HepG2 (cell line): ENCODE measurements at regions not wholly inside any gene's neighbourhood (a gene's known extent, or its start where the extent isn't known, plus 50 kb on each side); places are given as distances from the start of the nearest gene placed in this dataset.

Source experiments
- ATAC-seq: fragments of 200-7000 bp; cut with Tn5 transposase; 3 replicates; pipeline ENCODE4 v1.9.1; 2020; ENCODE audit warnings: mild to moderate bottlenecking, moderate library complexity
- BruUV-seq: library from RNA; stranded (reverse); fragments of 400-500 nt; replicated peaks from 2 replicates; lab custom pipeline; 2021; lab: Mats Ljungman, UMichigan
- CTCF ChIA-PET: fragments of 300-600 bp; formaldehyde crosslinking; extraction: SDS; loops from one replicate; lab custom pipeline; 2021; ENCODE audit warnings: low total read pairs, inconsistent platforms, low intra/inter-chr PET ratio; lab: Yijun Ruan, JAX
- POLR2A ChIA-PET: fragments of 350-600 bp; sonication (Branson Sonifier 250); formaldehyde crosslinking; loops from one replicate; lab custom pipeline; 2020; ENCODE audit warnings: antibody characterized with exemption, inconsistent platforms; lab: Yijun Ruan, JAX
- DNase-seq: peaks from one replicate; pipeline ENCODE4 v3.0.0-alpha.2; 2015; ENCODE audit warnings: low spot score
- FAIRE-seq: peaks from 3 replicates; lab custom pipeline; 2011; peaks lifted over from hg19 to GRCh38; lab: Jason Lieb, UNC
- H2AFZ ChIP-seq: one replicate; pipeline ENCODE4 v1.6.1; 2011; ENCODE audit warnings: low read length, inconsistent platforms
- H3K27ac ChIP-seq: fragments of 300-600 bp; 3 replicates; pipeline ENCODE4 v1.8.0; 2011; ENCODE audit warnings: mixed run types, mild to moderate bottlenecking, mixed read lengths, low read length, inconsistent platforms; ENCODE audit not compliant: insufficient read depth; ENCODE audit errors: extremely low read length
- H3K27me3 ChIP-seq, 2 experiments: fragments of 200-600 bp in 1 of 2; 2 replicates in 1 of 2; 3 replicates in 1 of 2; pipeline versions ENCODE4 v1.6.0 to v1.8.0; 2011; ENCODE audit warnings: low read length in 2 of 2, mild to moderate bottlenecking in 2 of 2, moderate library complexity in 2 of 2, inconsistent platforms in 1 of 2; ENCODE audit not compliant: insufficient read depth in 2 of 2, control insufficient read depth in 1 of 2
- H3K36me3 ChIP-seq, 2 experiments: fragments of 200-600 bp in 1 of 2; replicated peaks in 1 of 2; 2 replicates in 1 of 2; 3 replicates in 1 of 2; pipeline versions ENCODE4 v1.5.1 to v1.8.0; 2011; ENCODE audit warnings: low read length in 2 of 2, inconsistent platforms in 1 of 2; ENCODE audit not compliant: insufficient read depth in 2 of 2, control insufficient read depth in 1 of 2
- H3K4me1 ChIP-seq: 2 replicates; pipeline ENCODE4 v1.5.1; 2012; ENCODE audit warnings: low read length, inconsistent platforms; ENCODE audit not compliant: insufficient read depth
- H3K4me2 ChIP-seq: 2 replicates; pipeline ENCODE4 v1.6.0; 2011; ENCODE audit warnings: low read depth, low read length, inconsistent platforms
- H3K4me3 ChIP-seq, 3 experiments: fragments of 200-600 bp in 1 of 3; sonication (generic), shearing (Covaris generic) in 1 of 3; replicated peaks in 1 of 3; 2 replicates each; pipeline ENCODE4 v1.5.1; 2011 to 2016; ENCODE audit warnings: low read length in 3 of 3, inconsistent platforms in 2 of 3, low read depth in 2 of 3, mild to moderate bottlenecking in 2 of 3, control low read depth in 1 of 3, mixed read lengths in 1 of 3; ENCODE audit not compliant: insufficient read depth in 1 of 3
- H3K79me2 ChIP-seq: one replicate; pipeline ENCODE4 v1.6.1; 2011; ENCODE audit warnings: low read length, inconsistent platforms; ENCODE audit not compliant: insufficient read depth
- H3K9ac ChIP-seq: 2 replicates; pipeline ENCODE4 v1.6.0; 2011; ENCODE audit warnings: mild to moderate bottlenecking, low read depth, low read length, inconsistent platforms; ENCODE audit not compliant: insufficient read depth
- H3K9me3 ChIP-seq: 2 replicates; pipeline ENCODE4 v1.5.1; 2012; ENCODE audit warnings: mild to moderate bottlenecking, low read length
- H4K20me1 ChIP-seq: 2 replicates; pipeline ENCODE4 v1.6.0; 2011; ENCODE audit warnings: inconsistent platforms, mild to moderate bottlenecking, low read length, moderate library complexity; ENCODE audit not compliant: insufficient read depth
- DBP ChIP-seq: sonication (generic); formaldehyde crosslinking; IDR thresholded peaks from 2 replicates; pipeline ENCODE4 v1.4.0; 2020; ENCODE audit warnings: missing genetic modification reagents; ENCODE audit errors: not compliant biosample characterization
- GMEB2 ChIP-seq: IDR thresholded peaks from 2 replicates; pipeline ENCODE4 v1.6.1; 2016; ENCODE audit warnings: missing biosample characterization, missing genetic modification reagents, low read depth
- SNAPC5 ChIP-seq: sonication (generic); formaldehyde crosslinking; IDR thresholded peaks from 2 replicates; pipeline ENCODE4 v1.8.1; 2023; ENCODE audit warnings: mild to moderate bottlenecking, missing genetic modification reagents, borderline replicate concordance
- TBL1XR1 ChIP-seq: fragments of 150-350 bp; IDR thresholded peaks from 2 replicates; pipeline ENCODE4 v1.6.1; 2014; ENCODE audit warnings: borderline replicate concordance, low read length; ENCODE audit not compliant: partially characterized antibody
- TRIM22 ChIP-seq: fragments of 450-650 bp; IDR thresholded peaks from 2 replicates; pipeline ENCODE4 v1.6.1; 2017
- TSC22D2 ChIP-seq: sonication (generic); formaldehyde crosslinking; IDR thresholded peaks from 2 replicates; pipeline ENCODE4 v1.5.1; 2020; ENCODE audit warnings: missing genetic modification reagents, mild to moderate bottlenecking, borderline replicate concordance
- ZNF263 ChIP-seq: sonication (generic); formaldehyde crosslinking; IDR thresholded peaks from 2 replicates; pipeline ENCODE4 v1.4.0; 2020; ENCODE audit warnings: missing genetic modification reagents
- ZNF296 ChIP-seq: sonication (generic); formaldehyde crosslinking; conservative IDR thresholded peaks from 2 replicates; pipeline ENCODE4 v1.5.0; 2020; ENCODE audit warnings: mild to moderate bottlenecking, missing genetic modification reagents
- WGBS: methylation state at CpG from one replicate; pipeline ENCODE4 v1.1.6; 2017; ENCODE audit warnings: low lambda C conversion rate; 5-methylcytosine and 5-hydroxymethylcytosine counted together
- in situ Hi-C: cut with HindIII; loops from 2 replicates; pipeline ENCODE4 v1.10.0; 2017; ENCODE audit warnings: low pct_unique_long_range_greater_than_20kb; ENCODE audit not compliant: extremely low pct_ligation_motif_present
- intact Hi-C: fragments of 100-400 bp; cut with micrococcal nuclease; formaldehyde crosslinking; loops from one replicate; pipeline ENCODE4 v1.10.0; 2022; ENCODE audit not compliant: unreplicated experiment

- no peak overlapping the region for H3K9ac ChIP-seq
- intact Hi-C loops = no loop called here
- no peak overlapping the region for H2AFZ ChIP-seq
- H3K36me3 ChIP-seq = no peaks in the 10 kb centered on the region
- BruUV-seq = no TSS peak
- H3K4me1 ChIP-seq = no peaks in the 10 kb centered on the region
- H3K27me3 ChIP-seq = no peaks in the 10 kb centered on the region; a peak in 1 of 5 replicates
- no peak for ATAC-seq
- CTCF ChIA-PET = no interaction called here
- peaks cover 97% of the 10 kb centered on the region for H3K9me3 ChIP-seq
- no peak for DNase-seq
- TF ChIP-seq TSC22D2 (CRISPR knock-in tag) (no peak), TBL1XR1 (no peak), ZNF263 (CRISPR knock-in tag) (no peak), SNAPC5 (no peak), GMEB2 (no peak), DBP (CRISPR knock-in tag) (no peak), TRIM22 (no peak), ZNF296 (CRISPR knock-in tag) (no peak)
- POLR2A ChIA-PET = no interaction called here
- FAIRE-seq = no peak
- no peaks in the 10 kb centered on the region for H3K79me2 ChIP-seq
- H3K4me3 ChIP-seq = no peak overlapping the region
- H3K4me2 ChIP-seq = no peak overlapping the region
- no peaks in the 10 kb centered on the region for H4K20me1 ChIP-seq
- in situ Hi-C loops = no loop called here
- WGBS = 0% methylated on average over 1 of the region's 1 CpG
- no peak overlapping the region for H3K27ac ChIP-seq
Measured at GRCh38 chr14:26286913-26287205, 311.0 kb downstream of the NOVA1 start.
